ENCODE measurements at regions not wholly inside any gene's neighbourhood (a gene's known extent, or its start where the extent isn't known, plus 50 kb on each side); places are given as distances from the start of the nearest gene placed in this dataset.

DNA sequence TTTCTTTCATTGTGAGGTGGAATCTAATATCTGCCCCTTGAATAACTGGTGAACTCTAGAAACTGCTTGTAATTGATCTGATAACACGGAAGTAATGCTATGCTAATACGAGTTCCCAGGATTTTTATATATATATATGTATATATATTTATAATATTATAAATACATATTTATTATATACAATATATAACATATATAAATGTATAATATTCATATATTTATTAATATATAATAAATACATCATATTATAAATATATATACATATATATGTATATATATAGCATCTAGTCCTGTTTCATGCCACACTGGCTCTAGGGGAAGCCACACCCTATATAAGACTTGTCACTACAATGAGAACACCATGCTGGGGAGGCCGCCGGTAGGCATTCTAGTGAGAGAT, 156.7 kb upstream of the CDH19 start:
- TF ChIP-seq CTCF (IDR thresholded peaks at IDR 0.05) (no peak), EZH2 (IDR thresholded peaks at IDR 0.05) (no peak), EZH2phosphoT487 (IDR thresholded peaks at IDR 0.05) (no peak)
